EH (cell line): ENCODE measurements at regions not wholly inside any gene's neighbourhood (a gene's known extent, or its start where the extent isn't known, plus 50 kb on each side); places are given as distances from the start of the nearest gene placed in this dataset.
"Not testable (repeated sequence)": the region's sequence is repeated elsewhere in the genome, so short reads cannot be mapped to it uniquely, and the experiment has no call there.

ENCODE experiments used
- DNase-seq: peaks from one replicate; pipeline ENCODE4 v3.0.0-alpha.2; 2015; ENCODE audit warnings: low read depth

GRCh38 chr13:44780591-44781280 lies 204.6 kb upstream of the TSC22D1 start:
- DNase-seq: no peak

DNA sequence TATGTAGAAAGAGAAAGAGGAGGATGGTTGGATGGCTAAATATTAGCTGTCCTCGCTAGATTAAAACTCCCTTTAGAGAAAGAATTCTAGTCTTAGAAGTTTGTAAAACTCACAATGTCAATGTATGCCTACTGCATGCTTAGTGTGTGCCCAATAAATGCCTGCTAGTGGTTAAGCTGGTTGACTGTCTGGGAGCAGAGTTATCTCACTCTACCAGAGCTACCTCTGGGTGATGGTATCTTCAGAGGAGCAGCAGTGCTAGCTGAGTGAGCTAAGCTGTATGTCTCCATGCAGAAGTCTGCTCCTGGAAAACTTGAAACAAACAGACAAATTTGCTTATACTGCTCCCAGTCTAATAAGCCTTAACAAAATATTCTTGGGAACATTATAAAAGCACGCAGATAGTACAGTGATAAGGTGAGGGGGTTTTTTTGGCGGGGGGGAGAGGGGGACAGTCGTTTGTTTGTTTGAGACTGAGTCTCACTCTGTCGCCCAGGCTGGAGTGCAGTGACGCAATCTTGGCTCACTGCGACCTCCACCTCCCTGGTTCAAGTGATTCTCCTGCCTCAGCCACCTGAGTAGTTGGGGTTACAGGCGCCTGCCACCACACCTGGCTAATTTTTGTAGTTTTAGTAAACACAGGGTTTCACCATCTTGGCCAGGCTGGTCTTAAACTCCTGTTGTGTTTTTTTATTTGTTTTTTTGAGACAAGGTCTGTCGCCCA lies 202.8 kb upstream of the TSC22D1 start:
- no peak for DNase-seq

DNA sequence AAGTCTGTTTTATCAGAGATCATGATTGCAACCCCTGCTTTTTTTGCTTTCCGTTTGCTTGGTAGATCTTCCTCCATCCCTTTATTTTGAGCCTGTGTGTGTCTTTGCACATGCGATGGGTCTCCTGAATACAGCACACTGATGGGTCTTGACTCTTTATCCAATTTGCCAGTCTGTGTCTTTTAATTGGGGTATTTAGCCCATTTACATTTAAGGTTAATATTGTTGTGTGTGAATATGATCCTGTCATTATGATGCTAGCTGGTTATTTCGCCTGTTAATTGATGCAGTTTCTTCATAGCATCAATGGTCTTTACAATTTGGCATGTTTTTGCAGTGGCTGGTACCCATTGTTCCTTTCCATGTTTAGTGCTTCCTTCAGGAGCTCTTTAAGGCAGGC lies 199.2 kb upstream of the TSC22D1 start:
- DNase-seq: not testable (repeated sequence)

DNA sequence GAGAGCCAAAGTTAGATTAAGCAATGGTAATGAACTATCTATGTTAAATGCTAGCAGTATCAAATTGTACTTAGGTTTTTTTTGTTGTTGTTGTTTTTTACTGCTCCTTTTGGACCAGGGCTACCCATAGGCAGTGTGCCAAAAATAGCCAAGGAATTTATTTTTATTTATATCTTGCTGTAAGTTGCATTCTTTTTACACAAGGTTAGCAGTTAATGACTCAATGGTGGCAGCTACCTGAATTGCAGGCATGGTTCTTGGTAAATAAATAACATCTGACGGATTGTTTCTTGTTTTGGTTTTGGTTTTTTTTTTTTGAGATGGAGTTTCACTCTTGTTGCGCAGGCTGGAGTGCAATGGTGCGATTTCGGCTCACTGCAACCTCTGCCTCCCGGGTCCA lies 194.8 kb upstream of the TSC22D1 start:
- DNase-seq: no peak

GRCh38 chr13:44769686-44770085 lies 193.6 kb upstream of the TSC22D1 start:
- DNase-seq: no peak

DNA sequence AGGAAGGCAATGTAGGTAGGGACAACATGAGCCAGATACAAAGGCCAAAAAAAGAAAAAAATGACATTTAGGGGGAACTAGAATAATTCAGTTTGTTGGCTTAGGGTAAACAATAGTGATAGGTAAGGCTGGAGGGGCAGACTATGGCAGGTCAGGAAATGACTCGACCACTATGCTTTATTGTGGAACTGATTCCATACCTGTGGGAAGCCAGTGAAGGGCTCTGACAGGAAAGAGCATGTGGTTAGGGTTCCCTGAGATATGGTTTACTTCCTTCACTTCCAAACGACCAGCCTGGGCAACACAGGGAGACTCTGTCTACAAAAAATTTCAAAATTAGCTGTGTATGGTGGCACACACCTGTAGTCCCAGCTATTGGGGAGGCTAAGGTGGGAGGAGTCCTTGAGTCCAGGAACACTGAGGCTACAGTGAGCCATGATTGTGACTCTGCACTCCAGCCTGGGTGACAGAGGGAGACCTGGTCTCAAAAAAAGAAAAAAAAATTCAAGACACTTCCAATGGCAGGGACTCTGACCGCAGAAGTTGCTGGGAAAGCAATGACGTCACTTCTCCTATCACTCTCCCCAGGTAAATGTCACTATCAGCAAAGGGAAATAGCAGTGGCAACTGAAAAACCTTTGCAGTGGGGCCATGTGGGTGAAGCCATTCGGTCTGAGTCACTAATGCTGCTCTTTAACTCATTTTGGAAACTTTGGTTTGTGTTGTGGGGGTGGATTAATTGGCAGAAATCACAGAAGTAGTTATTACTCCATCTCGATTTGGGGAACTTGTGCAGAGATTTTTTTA lies 192.8 kb upstream of the TSC22D1 start:
- DNase-seq: no peak

- no peak for DNase-seq
Observed at GRCh38 chr13:44768239-44768638, 192.1 kb upstream of the TSC22D1 start.

- no peak for DNase-seq
Observed at GRCh38 chr13:44765001-44765471, 188.9 kb upstream of the TSC22D1 start.

- no peak for DNase-seq
Observed at GRCh38 chr13:44764302-44764692, 188.2 kb upstream of the TSC22D1 start.

GRCh38 chr13:44763615-44764301 lies 187.6 kb upstream of the TSC22D1 start:
- no peak for DNase-seq

DNA sequence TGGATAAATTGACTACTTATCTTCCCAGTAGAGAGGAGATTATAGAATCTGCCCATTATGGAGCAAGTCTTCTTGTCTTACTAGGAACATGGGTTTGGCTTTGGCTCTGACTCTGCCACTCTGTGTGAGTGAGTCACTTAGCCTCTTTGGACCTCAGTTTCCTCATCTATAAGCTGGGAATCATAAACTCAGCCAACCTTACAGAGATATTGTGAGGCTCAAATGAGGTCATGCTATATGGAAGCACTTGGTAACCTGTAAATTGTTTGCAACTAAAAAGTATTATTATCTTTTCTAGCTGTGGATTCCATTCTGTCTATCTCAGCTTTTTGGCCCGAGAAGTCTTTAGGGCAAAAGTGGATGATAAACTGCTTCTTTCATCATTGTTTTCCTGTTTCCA lies 186.8 kb upstream of the TSC22D1 start:
- DNase-seq: no peak

GRCh38 chr13:44760434-44760833 lies 184.3 kb upstream of the TSC22D1 start:
- no peak for DNase-seq

DNA sequence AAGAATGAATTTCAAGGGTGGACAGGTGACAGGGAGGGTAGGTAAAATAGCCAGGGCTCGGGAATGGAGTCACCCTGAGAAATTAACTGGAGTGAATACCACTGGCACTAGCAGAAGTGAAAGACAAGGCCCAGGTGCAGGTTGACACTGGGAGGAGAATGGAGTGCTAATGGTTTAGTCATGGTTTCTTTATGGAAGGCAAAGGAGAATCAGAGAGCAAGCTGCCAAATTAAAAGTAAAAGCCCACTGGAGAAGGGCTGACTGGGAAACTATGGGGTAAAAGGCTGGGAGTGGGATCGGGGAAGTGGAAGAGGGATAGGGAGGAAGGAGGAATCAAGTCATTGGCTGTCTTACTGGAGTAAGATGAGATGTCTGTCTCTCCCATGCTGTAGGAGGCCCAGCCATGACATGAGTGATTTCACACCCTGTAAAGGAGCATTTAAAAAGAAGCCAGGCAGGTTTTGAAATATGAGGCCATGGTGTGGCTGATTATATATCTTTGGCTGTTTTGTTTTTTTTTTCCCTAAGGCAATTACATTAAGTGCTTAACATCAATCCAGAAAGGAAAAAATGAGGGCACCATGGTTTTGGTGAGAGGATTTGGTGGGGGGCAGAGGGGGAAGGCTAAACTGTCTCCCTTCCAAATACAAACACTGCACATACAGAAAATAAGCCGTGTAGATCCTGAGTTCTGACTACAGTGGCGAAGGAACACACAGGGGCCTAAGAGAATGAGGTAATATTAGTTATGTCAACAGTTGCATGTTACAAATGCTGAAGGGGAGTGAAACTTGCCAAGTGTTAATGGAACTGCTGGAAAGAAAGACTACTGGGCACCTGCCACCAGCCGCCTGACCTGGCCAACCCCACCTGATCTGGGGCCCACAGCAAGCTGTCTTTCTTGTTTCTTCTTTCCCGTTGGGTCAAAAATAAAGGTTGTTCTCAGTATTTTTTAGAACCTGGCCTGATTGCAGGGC lies 183.5 kb upstream of the TSC22D1 start:
- DNase-seq: peak; percentile 25

DNA sequence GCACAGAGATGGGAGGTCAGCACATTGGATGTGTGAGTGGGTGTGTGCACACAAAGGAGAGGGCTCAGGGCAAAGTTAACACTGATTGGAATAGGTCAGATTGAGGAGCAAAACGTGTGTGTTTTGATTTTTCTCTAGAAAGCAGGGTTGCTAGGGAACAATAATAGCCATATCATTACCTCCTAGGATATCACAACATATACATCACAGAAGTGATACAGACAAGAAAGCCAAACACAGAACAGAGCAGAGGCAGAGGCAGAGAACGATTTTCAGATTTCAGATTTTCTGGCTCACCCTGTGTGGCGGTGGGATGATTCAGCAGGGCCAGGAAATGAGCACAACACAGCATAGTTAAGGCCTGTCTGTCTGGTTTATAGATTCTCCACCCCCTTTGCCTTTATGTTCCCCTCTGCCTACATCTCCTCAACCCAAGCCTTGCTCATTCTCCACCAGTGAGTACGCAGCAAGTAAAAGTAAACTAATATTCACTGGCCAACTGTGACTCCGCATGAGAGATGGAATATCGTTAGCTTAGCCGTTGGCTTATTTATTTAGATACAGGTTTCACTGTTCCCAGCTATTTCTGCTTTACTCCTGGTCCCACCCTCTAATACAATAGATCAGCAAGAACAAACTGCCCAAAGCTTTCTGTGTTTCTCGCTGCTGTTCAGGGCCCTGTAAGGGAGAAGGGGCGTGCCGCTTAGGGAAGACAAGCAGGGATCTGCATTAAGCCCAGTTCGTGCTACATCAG lies 182.7 kb upstream of the TSC22D1 start:
- DNase-seq: peak; percentile 93

- no peak for DNase-seq
Observed at GRCh38 chr13:44757671-44758070, 181.5 kb upstream of the TSC22D1 start.

GRCh38 chr13:44756276-44756810 lies 180.2 kb upstream of the TSC22D1 start:
- DNase-seq: no peak

- DNase-seq: peak; percentile 59
Observed at GRCh38 chr13:44755872-44756271, 179.7 kb upstream of the TSC22D1 start.

DNA sequence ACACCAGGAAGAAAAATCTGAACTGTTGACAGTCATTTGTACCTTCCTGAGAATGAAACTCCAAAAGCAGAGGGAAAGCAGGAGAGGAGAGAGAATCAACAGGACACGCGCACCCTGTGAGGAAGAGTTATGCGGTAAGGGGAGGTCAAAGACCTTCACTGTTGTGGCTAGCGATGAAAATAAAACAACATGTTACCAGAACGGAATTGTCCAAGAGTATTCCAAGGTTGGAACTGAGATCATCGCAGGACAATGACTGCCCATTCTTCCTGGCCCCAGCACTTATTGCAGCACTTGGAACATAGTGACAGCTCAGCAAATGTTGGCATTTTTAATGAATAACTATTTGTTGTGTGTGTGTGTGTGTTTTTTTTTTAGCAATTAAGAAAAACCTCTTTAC lies 176.0 kb upstream of the TSC22D1 start:
- no peak for DNase-seq

- DNase-seq: no peak
Observed at GRCh38 chr13:44750630-44751029, 174.5 kb upstream of the TSC22D1 start.

- DNase-seq: no peak
Observed at GRCh38 chr13:44749906-44750305, 173.8 kb upstream of the TSC22D1 start.
